H9 (cell line): ENCODE measurements at regions not wholly inside any gene's neighbourhood (a gene's known extent, or its start where the extent isn't known, plus 50 kb on each side); places are given as distances from the start of the nearest gene placed in this dataset.

Experiments
- DNase-seq: peaks from one replicate; pipeline ENCODE4 v3.0.0-alpha.2; 2017
- H2AFZ ChIP-seq: one replicate; pipeline ENCODE4 v1.6.1; 2013; ENCODE audit warnings: mild to moderate bottlenecking, low read length, control low read depth, moderate library complexity
- H2AK5ac ChIP-seq: 2 replicates; pipeline ENCODE4 v1.6.1; 2013; ENCODE audit warnings: low read length, control low read depth, mixed read lengths; ENCODE audit not compliant: insufficient read length
- H2BK120ac ChIP-seq: one replicate; pipeline ENCODE4 v1.6.1; 2013; ENCODE audit warnings: low read depth, mild to moderate bottlenecking, low read length, control low read depth, inconsistent platforms; ENCODE audit not compliant: poor library complexity, severe bottlenecking
- H2BK12ac ChIP-seq: 2 replicates; pipeline ENCODE4 v1.6.1; 2013; ENCODE audit warnings: low read length, control low read depth, mixed read lengths, low read depth; ENCODE audit not compliant: insufficient read length
- H2BK15ac ChIP-seq: 2 replicates; pipeline ENCODE4 v1.6.1; 2013; ENCODE audit warnings: low read depth, low read length, control low read depth
- H2BK20ac ChIP-seq: one replicate; pipeline ENCODE4 v1.6.1; 2013; ENCODE audit warnings: low read depth, mild to moderate bottlenecking, low read length, control low read depth, inconsistent platforms; ENCODE audit not compliant: poor library complexity, severe bottlenecking
- H2BK5ac ChIP-seq: 2 replicates; pipeline ENCODE4 v1.6.1; 2013; ENCODE audit warnings: low read length, control low read depth, mixed read lengths; ENCODE audit not compliant: insufficient read length
- H3K14ac ChIP-seq: 2 replicates; pipeline ENCODE4 v1.6.1; 2013; ENCODE audit warnings: low read length, control low read depth; ENCODE audit not compliant: insufficient read depth
- H3K18ac ChIP-seq: 2 replicates; pipeline ENCODE4 v1.6.1; 2013; ENCODE audit warnings: low read depth, mild to moderate bottlenecking, mixed read lengths, low read length, control low read depth; ENCODE audit not compliant: insufficient read length
- H3K23ac ChIP-seq: 2 replicates; pipeline ENCODE4 v1.6.1; 2013; ENCODE audit warnings: low read length, control low read depth, mixed read lengths, low read depth; ENCODE audit not compliant: insufficient read length
- H3K23me2 ChIP-seq: 2 replicates; pipeline ENCODE4 v1.6.1; 2013; ENCODE audit warnings: low read depth, mild to moderate bottlenecking, mixed read lengths, low read length, control low read depth; ENCODE audit not compliant: insufficient read length, poor library complexity, severe bottlenecking
- H3K27ac ChIP-seq: 2 replicates; pipeline ENCODE4 v1.5.1; 2013; ENCODE audit warnings: low read length, control low read depth, mixed read lengths, low read depth; ENCODE audit not compliant: insufficient read length
- H3K27me3 ChIP-seq: 2 replicates; pipeline ENCODE4 v1.6.1; 2013; ENCODE audit warnings: low read length, control low read depth, inconsistent platforms; ENCODE audit not compliant: insufficient read depth
- H3K4ac ChIP-seq: 2 replicates; pipeline ENCODE4 v1.6.1; 2013; ENCODE audit warnings: low read depth, mild to moderate bottlenecking, control low read depth, inconsistent platforms, low read length, moderate library complexity
- H3K4me1 ChIP-seq: 2 replicates; pipeline ENCODE4 v1.6.1; 2013; ENCODE audit warnings: low read length, control low read depth, inconsistent platforms; ENCODE audit not compliant: insufficient read depth
- H3K4me2 ChIP-seq: 2 replicates; pipeline ENCODE4 v1.6.1; 2013; ENCODE audit warnings: low read length, control low read depth, mixed read lengths; ENCODE audit not compliant: insufficient read length, insufficient read depth
- H3K56ac ChIP-seq: 2 replicates; pipeline ENCODE4 v1.6.1; 2013; ENCODE audit warnings: low read depth, mild to moderate bottlenecking, mixed read lengths, low read length, control low read depth; ENCODE audit not compliant: insufficient read length
- H3K79me1 ChIP-seq: 2 replicates; pipeline ENCODE4 v1.6.1; 2013; ENCODE audit warnings: low read depth, mild to moderate bottlenecking, moderate library complexity, low read length, control low read depth, inconsistent platforms; ENCODE audit not compliant: insufficient read depth, poor library complexity, severe bottlenecking
- H3K79me2 ChIP-seq: 2 replicates; pipeline ENCODE4 v1.6.1; 2013; ENCODE audit warnings: low read length, control low read depth, inconsistent platforms; ENCODE audit not compliant: insufficient read depth
- H3K9ac ChIP-seq: 2 replicates; pipeline ENCODE4 v1.6.1; 2013; ENCODE audit warnings: low read length, control low read depth, mixed read lengths; ENCODE audit not compliant: insufficient read length; ENCODE audit errors: extremely low read depth
- H3K9me3 ChIP-seq: one replicate; pipeline ENCODE4 v1.6.1; 2013; ENCODE audit warnings: low read depth, low read length, inconsistent platforms; ENCODE audit not compliant: control insufficient read depth
- H3T11ph ChIP-seq: one replicate; pipeline ENCODE4 v1.6.1; 2013; ENCODE audit warnings: mild to moderate bottlenecking, low read length, control low read depth, inconsistent platforms
- H4K20me1 ChIP-seq: one replicate; pipeline ENCODE4 v1.6.1; 2013; ENCODE audit not compliant: control insufficient read depth, insufficient read length, insufficient read depth
- H4K5ac ChIP-seq: 2 replicates; pipeline ENCODE4 v1.6.1; 2013; ENCODE audit warnings: low read depth, mild to moderate bottlenecking, mixed read lengths, low read length, control low read depth; ENCODE audit not compliant: insufficient read length
- H4K8ac ChIP-seq: replicated peaks from 2 replicates; pipeline ENCODE4 v1.6.1; 2013; ENCODE audit warnings: low read length, control low read depth, mixed read lengths, low read depth; ENCODE audit not compliant: insufficient read length
- H4K91ac ChIP-seq: 2 replicates; pipeline ENCODE4 v1.6.1; 2013; ENCODE audit warnings: low read depth, mild to moderate bottlenecking, moderate library complexity, mixed read lengths, low read length, control low read depth; ENCODE audit not compliant: insufficient read length
- H3K27ac Mint-ChIP-seq, 3 experiments: 2 replicates in 2 of 3; 3 replicates in 1 of 3; pipeline ENCODE4 v1.8.0; 2020 to 2021; ENCODE audit warnings: mixed read lengths in 3 of 3, mild to moderate bottlenecking in 1 of 3, moderate library complexity in 1 of 3
- H3K27me3 Mint-ChIP-seq: 2 replicates; pipeline ENCODE4 v1.8.0; 2021; ENCODE audit warnings: low read depth, mild to moderate bottlenecking, moderate library complexity, mixed read lengths
- H3K36me3 Mint-ChIP-seq, 3 experiments: 2 replicates in 2 of 3; 3 replicates in 1 of 3; pipeline ENCODE4 v1.8.0; 2020 to 2021; ENCODE audit warnings: low read depth in 3 of 3, mixed read lengths in 3 of 3; ENCODE audit not compliant: insufficient read depth in 1 of 3
- H3K4me1 Mint-ChIP-seq, 2 experiments: 2 replicates each; pipeline ENCODE4 v1.8.0; 2020; ENCODE audit warnings: mixed read lengths in 2 of 2
- H3K4me3 Mint-ChIP-seq, 2 experiments: 2 replicates in 1 of 2; 3 replicates in 1 of 2; pipeline ENCODE4 v1.8.0; 2020 to 2021; ENCODE audit warnings: mild to moderate bottlenecking in 2 of 2, mixed read lengths in 2 of 2, moderate library complexity in 1 of 2
- H3K9me3 Mint-ChIP-seq, 2 experiments: 2 replicates in 1 of 2; 3 replicates in 1 of 2; pipeline ENCODE4 v1.8.0; 2020; ENCODE audit warnings: mild to moderate bottlenecking in 2 of 2, mixed read lengths in 2 of 2, moderate library complexity in 1 of 2
- WGBS: extraction: QIAGEN DNeasy Blood & Tissue Kit; methylation state at CpG from one replicate; pipeline ENCODE4 v1.1.7; 2013; ENCODE audit warnings: missing lambda C conversion rate, low lambda C conversion rate, mixed read lengths; ENCODE audit not compliant: insufficient read length; ENCODE audit errors: extremely low coverage; 5-methylcytosine and 5-hydroxymethylcytosine counted together
- TF ChIP-seq, protein P1 (sequence below): fragments of 200-600 bp; sonication (generic); conservative IDR thresholded peaks from 3 replicates; pipeline ENCODE4 v1.8.0; 2021; ENCODE audit warnings: antibody characterized with exemption, mild to moderate bottlenecking

DNA sequence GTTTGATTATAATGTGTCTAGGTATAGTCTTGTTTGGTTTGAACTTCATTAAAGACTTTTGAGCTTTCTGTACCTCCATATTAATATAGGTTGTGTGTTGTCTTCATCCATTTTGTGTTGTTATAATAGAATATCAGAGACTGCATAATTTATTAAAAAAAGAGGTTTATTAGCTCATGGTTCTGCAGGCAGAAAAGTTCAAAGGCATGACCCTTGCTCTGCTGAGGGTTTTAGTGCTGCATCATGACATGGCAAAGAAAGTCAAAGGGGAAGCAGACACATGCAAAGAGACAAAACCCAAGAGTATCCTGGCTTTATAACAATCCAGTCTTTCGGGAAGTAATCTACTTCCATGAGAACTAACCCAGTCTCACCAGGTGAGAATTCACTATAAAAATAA, 358.2 kb downstream of the EDEM1 start:
- H4K8ac ChIP-seq = no peak overlapping the region
- DNase-seq = no peak
- no peaks in the 10 kb centered on the region for H3K4me1 ChIP-seq
- no peaks in the 10 kb centered on the region for H3K27me3 ChIP-seq
- no peaks in the 10 kb centered on the region for H3K27me3 Mint-ChIP-seq
- no peak overlapping the region for H3K4ac ChIP-seq
- H3K27ac ChIP-seq = no peak overlapping the region
- TF ChIP-seq, protein P1, sequence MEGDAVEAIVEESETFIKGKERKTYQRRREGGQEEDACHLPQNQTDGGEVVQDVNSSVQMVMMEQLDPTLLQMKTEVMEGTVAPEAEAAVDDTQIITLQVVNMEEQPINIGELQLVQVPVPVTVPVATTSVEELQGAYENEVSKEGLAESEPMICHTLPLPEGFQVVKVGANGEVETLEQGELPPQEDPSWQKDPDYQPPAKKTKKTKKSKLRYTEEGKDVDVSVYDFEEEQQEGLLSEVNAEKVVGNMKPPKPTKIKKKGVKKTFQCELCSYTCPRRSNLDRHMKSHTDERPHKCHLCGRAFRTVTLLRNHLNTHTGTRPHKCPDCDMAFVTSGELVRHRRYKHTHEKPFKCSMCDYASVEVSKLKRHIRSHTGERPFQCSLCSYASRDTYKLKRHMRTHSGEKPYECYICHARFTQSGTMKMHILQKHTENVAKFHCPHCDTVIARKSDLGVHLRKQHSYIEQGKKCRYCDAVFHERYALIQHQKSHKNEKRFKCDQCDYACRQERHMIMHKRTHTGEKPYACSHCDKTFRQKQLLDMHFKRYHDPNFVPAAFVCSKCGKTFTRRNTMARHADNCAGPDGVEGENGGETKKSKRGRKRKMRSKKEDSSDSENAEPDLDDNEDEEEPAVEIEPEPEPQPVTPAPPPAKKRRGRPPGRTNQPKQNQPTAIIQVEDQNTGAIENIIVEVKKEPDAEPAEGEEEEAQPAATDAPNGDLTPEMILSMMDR = no peak
- no peak overlapping the region for H2BK5ac ChIP-seq
- H3K4me3 Mint-ChIP-seq = no peak overlapping the region
- H3K18ac ChIP-seq = no peak overlapping the region
- no peak overlapping the region for H4K5ac ChIP-seq
- no peaks in the 10 kb centered on the region for H3K79me2 ChIP-seq
- H4K91ac ChIP-seq = no peak overlapping the region
- H3K9me3 ChIP-seq = no peaks in the 10 kb centered on the region
- H4K20me1 ChIP-seq = no peaks in the 10 kb centered on the region
- no peaks in the 10 kb centered on the region for H3K4me1 Mint-ChIP-seq
- peaks cover 43 to 44% of the 10 kb centered on the region in 2 experiments for H3K9me3 Mint-ChIP-seq
- no peaks in the 10 kb centered on the region for H3K23me2 ChIP-seq
- no peak overlapping the region for H3K27ac Mint-ChIP-seq
- H2AFZ ChIP-seq = no peak overlapping the region
- H2BK12ac ChIP-seq = no peak overlapping the region
- H3K14ac ChIP-seq = no peak overlapping the region
- no peaks in the 10 kb centered on the region for H3K79me1 ChIP-seq
- H3K23ac ChIP-seq = no peak overlapping the region
- no peak overlapping the region for H3K4me2 ChIP-seq
- no peak overlapping the region for H2AK5ac ChIP-seq
- H3K9ac ChIP-seq = no peak overlapping the region
- H2BK20ac ChIP-seq = no peak overlapping the region
- no peak overlapping the region for H2BK15ac ChIP-seq
- H3T11ph ChIP-seq = no peak overlapping the region
- WGBS = no CpG with 5 or more reads among the region's 1 CpG
- no peak overlapping the region for H2BK120ac ChIP-seq
- H3K36me3 Mint-ChIP-seq = peaks cover 0 to 16% (median 4%) of the 10 kb centered on the region in 3 experiments; a peak in 3 of 7 replicates
- H3K56ac ChIP-seq = no peak overlapping the region
